Natural killer cell (primary cell): ENCODE measurements at regions not wholly inside any gene's neighbourhood (a gene's known extent, or its start where the extent isn't known, plus 50 kb on each side); places are given as distances from the start of the nearest gene placed in this dataset.
"Not testable (repeated sequence)": the region's sequence is repeated elsewhere in the genome, so short reads cannot be mapped to it uniquely, and the experiment has no call there.

Source experiments
- ATAC-seq, 3 donors: fragments of 150-1000 bp in 2 of 3; fragments of 200-7000 bp in 1 of 3; cut with Tn5 transposase; 1 replicate in 1 of 3; 2 replicates in 2 of 3; pipeline ENCODE4 v1.10.0; 2021; ENCODE audit warnings: mild to moderate bottlenecking in 2 of 3, moderate library complexity in 2 of 3
- DNase-seq, 2 donors: peaks; one replicate each; pipeline versions ENCODE4 v3.0.0 to v3.0.0-alpha.2; 2013 to 2021; ENCODE audit warnings: mixed read lengths in 1 of 2
- H3K27ac ChIP-seq: one replicate; pipeline ENCODE4 v1.5.1; 2013; ENCODE audit warnings: mild to moderate bottlenecking, low read length
- H3K27me3 ChIP-seq: one replicate; pipeline ENCODE4 v1.6.1; 2013; ENCODE audit warnings: low read length; ENCODE audit not compliant: control insufficient read depth, insufficient read depth
- H3K36me3 ChIP-seq: one replicate; pipeline ENCODE4 v1.6.1; 2013; ENCODE audit warnings: low read length; ENCODE audit not compliant: control insufficient read depth, insufficient read depth
- H3K4me1 ChIP-seq: one replicate; pipeline ENCODE4 v1.6.1; 2013; ENCODE audit warnings: low read length; ENCODE audit not compliant: control insufficient read depth, insufficient read depth
- H3K4me3 ChIP-seq: one replicate; pipeline ENCODE4 v1.5.1; 2013; ENCODE audit warnings: low read length
- H3K9me3 ChIP-seq: one replicate; pipeline ENCODE4 v1.6.1; 2013; ENCODE audit warnings: low read length; ENCODE audit not compliant: control insufficient read depth, insufficient read depth
- H3K27ac Mint-ChIP-seq, 2 donors: one replicate each; pipeline ENCODE4 v1.8.0; 2022; ENCODE audit warnings: mild to moderate bottlenecking in 2 of 2, mixed read lengths in 2 of 2, moderate library complexity in 1 of 2
- H3K27me3 Mint-ChIP-seq, 2 donors: one replicate each; pipeline ENCODE4 v1.8.0; 2022; ENCODE audit warnings: low read depth in 2 of 2, mixed read lengths in 2 of 2
- H3K36me3 Mint-ChIP-seq: one replicate; pipeline ENCODE4 v1.8.0; 2022; ENCODE audit warnings: mixed read lengths
- H3K4me1 Mint-ChIP-seq, 2 donors: one replicate each; pipeline ENCODE4 v1.8.0; 2022; ENCODE audit warnings: mixed read lengths in 2 of 2
- H3K4me3 Mint-ChIP-seq: one replicate; pipeline ENCODE4 v1.8.0; 2022; ENCODE audit warnings: mild to moderate bottlenecking, moderate library complexity, mixed read lengths
- H3K9me3 Mint-ChIP-seq, 2 donors: one replicate each; pipeline ENCODE4 v1.8.0; 2022; ENCODE audit warnings: mixed read lengths in 2 of 2
- CTCF ChIP-seq: fragments of 200-600 bp; IDR thresholded peaks from one replicate; pipeline ENCODE4 v1.8.0; 2022; ENCODE audit warnings: antibody characterized with exemption
- WGBS: methylation state at CpG from one replicate; pipeline ENCODE4 v1.1.7; 2013; ENCODE audit warnings: missing lambda C conversion rate; ENCODE audit not compliant: insufficient coverage; 5-methylcytosine and 5-hydroxymethylcytosine counted together
- intact Hi-C: fragments of 100-400 bp; cut with micrococcal nuclease; formaldehyde crosslinking; loops from one replicate; pipeline ENCODE4 v1.14.2; 2022

GRCh38 chr3:75303741-75304140, 360.4 kb upstream of the FRG2C start:
- TF ChIP-seq CTCF, result no peak
- H3K27me3 ChIP-seq, result no peaks in the 10 kb centered on the region
- no peak for DNase-seq
- no peaks in the 10 kb centered on the region for H3K9me3 ChIP-seq
- no peaks in the 10 kb centered on the region for H3K36me3 ChIP-seq
- no peak overlapping the region for H3K27ac ChIP-seq
- H3K27me3 Mint-ChIP-seq, result peaks cover 0 to 2% of the 10 kb centered on the region in 2 donors
- no peak overlapping the region for H3K4me3 ChIP-seq
- H3K9me3 Mint-ChIP-seq, result peaks cover 0 to 4% of the 10 kb centered on the region in 2 donors
- H3K4me1 ChIP-seq, result no peaks in the 10 kb centered on the region
- 96% methylated on average over 3 of the region's 5 CpGs for WGBS
- intact Hi-C loops, result no loop called here
- no peak overlapping the region for H3K27ac Mint-ChIP-seq
- H3K4me3 Mint-ChIP-seq, result no peak overlapping the region
- no peaks in the 10 kb centered on the region for H3K36me3 Mint-ChIP-seq
- H3K4me1 Mint-ChIP-seq, result no peaks in the 10 kb centered on the region
- ATAC-seq, result no peak

- no peaks in the 10 kb centered on the region for H3K27me3 ChIP-seq
Observed at GRCh38 chr3:75305901-75306300, 358.2 kb upstream of the FRG2C start.

GRCh38 chr3:75311306-75311705, 352.8 kb upstream of the FRG2C start:
- WGBS, result 98% methylated on average over 3 of the region's 3 CpGs
- H3K9me3 Mint-ChIP-seq, result not testable (repeated sequence)

More at GRCh38 chr3:75305901-75306300, 358.2 kb upstream of the FRG2C start:
- intact Hi-C loops, result no loop called here
- 92% methylated on average over 3 of the region's 4 CpGs for WGBS
- H3K4me1 Mint-ChIP-seq, result no peaks in the 10 kb centered on the region
- no peak for TF ChIP-seq CTCF
- ATAC-seq (no peak), DNase-seq (no peak)
- peaks cover 0 to 5% of the 10 kb centered on the region in 2 donors for H3K9me3 Mint-ChIP-seq
- Histone ChIP-seq H3K4me3 (no peak overlapping the region), H3K27ac (no peak overlapping the region), H3K36me3 (no peaks in the 10 kb centered on the region), H3K4me1 (no peaks in the 10 kb centered on the region), H3K9me3 (no peaks in the 10 kb centered on the region)
- H3K36me3 Mint-ChIP-seq, result no peaks in the 10 kb centered on the region
- H3K27me3 Mint-ChIP-seq, result peaks cover 0 to 2% of the 10 kb centered on the region in 2 donors
- H3K4me3 Mint-ChIP-seq, result no peak overlapping the region
- H3K27ac Mint-ChIP-seq, result no peak overlapping the region

GRCh38 chr3:75312469-75312868, 351.7 kb upstream of the FRG2C start:
- H3K4me3 Mint-ChIP-seq, intact Hi-C loops, H3K36me3 Mint-ChIP-seq, H3K27ac ChIP-seq, H3K4me3 ChIP-seq, H3K27me3 ChIP-seq, H3K4me1 Mint-ChIP-seq, H3K27me3 Mint-ChIP-seq, DNase-seq, H3K4me1 ChIP-seq, H3K9me3 Mint-ChIP-seq, H3K36me3 ChIP-seq, H3K27ac Mint-ChIP-seq, H3K9me3 ChIP-seq, ATAC-seq: not testable (repeated sequence)
- 36% methylated on average over 3 of the region's 3 CpGs for WGBS

More at GRCh38 chr3:75311306-75311705, 352.8 kb upstream of the FRG2C start:
- ATAC-seq, H3K4me3 ChIP-seq, DNase-seq, H3K4me3 Mint-ChIP-seq, H3K27me3 ChIP-seq, H3K36me3 ChIP-seq, intact Hi-C loops, H3K27ac Mint-ChIP-seq, H3K4me1 Mint-ChIP-seq, H3K27me3 Mint-ChIP-seq, H3K9me3 ChIP-seq, H3K27ac ChIP-seq, H3K36me3 Mint-ChIP-seq, H3K4me1 ChIP-seq: not testable (repeated sequence)

GRCh38 chr3:75319776-75320175, 344.4 kb upstream of the FRG2C start:
- DNase-seq, intact Hi-C loops, H3K4me1 ChIP-seq, H3K4me1 Mint-ChIP-seq, H3K4me3 ChIP-seq, H3K27me3 ChIP-seq, H3K36me3 Mint-ChIP-seq, ATAC-seq, H3K36me3 ChIP-seq, H3K9me3 ChIP-seq, H3K27me3 Mint-ChIP-seq, H3K4me3 Mint-ChIP-seq, H3K27ac Mint-ChIP-seq, H3K27ac ChIP-seq, H3K9me3 Mint-ChIP-seq: not testable (repeated sequence)
- 47% methylated on average over 1 of the region's 1 CpG for WGBS
